ENCODE measurements at regions not wholly inside any gene's neighbourhood (a gene's known extent, or its start where the extent isn't known, plus 50 kb on each side); places are given as distances from the start of the nearest gene placed in this dataset.

DNA sequence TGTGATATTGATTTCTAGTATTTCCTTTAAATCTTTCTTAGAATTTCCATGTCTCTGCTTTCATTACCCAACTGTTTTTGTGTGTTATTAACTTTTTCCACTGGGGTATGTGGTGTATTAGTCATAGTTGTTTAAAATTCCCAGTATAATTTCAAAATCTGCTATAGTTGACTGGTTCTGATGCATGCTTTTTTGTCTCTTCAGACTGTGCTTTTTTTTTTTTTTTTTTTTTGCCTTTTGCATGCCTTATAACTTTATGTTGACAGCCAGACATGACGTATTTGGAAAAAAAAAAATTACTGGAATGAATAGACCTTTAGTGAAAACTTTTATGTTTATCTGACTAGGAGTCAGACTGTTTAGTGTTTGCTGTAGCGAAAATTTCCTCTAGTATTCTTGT lies 580.4 kb downstream of the ANKRD50 start:
- Histone ChIP-seq H3K27me3 (ENCODE audit: insufficient read depth, low read length) (no peaks in the 10 kb centered on the region), H3K4me1 (ENCODE audit: insufficient read depth, low read length, severe bottlenecking) (no peaks in the 10 kb centered on the region), H3F3A (ENCODE audit: insufficient read depth, low read length) (no peaks in the 10 kb centered on the region), H3K9me3 (ENCODE audit: low read length) (no peaks in the 10 kb centered on the region), H3K4me2 (ENCODE audit: low read length) (no peak overlapping the region), H3K4me3 (ENCODE audit: low read depth, low read length, poor library complexity, severe bottlenecking) (no peak overlapping the region), H3K9me2 (ENCODE audit: low read depth, low read length) (no peaks in the 10 kb centered on the region), H2AFZ (ENCODE audit: low read length) (no peak overlapping the region), H3K27ac (ENCODE audit: low read depth, low read length, poor library complexity, severe bottlenecking) (no peak overlapping the region), H4K20me1 (ENCODE audit: insufficient read depth, low read length) (no peaks in the 10 kb centered on the region), H3K79me2 (ENCODE audit: insufficient read depth, low read length) (no peaks in the 10 kb centered on the region), H3K36me3 (ENCODE audit: insufficient read depth, low read length) (no peaks in the 10 kb centered on the region), H3K9ac (ENCODE audit: low read length) (no peak overlapping the region)
- no peak for TF ChIP-seq EZH2 (IDR thresholded peaks at IDR 0.05; ENCODE audit: borderline replicate concordance, low read length)
- TF ChIP-seq, protein P1, sequence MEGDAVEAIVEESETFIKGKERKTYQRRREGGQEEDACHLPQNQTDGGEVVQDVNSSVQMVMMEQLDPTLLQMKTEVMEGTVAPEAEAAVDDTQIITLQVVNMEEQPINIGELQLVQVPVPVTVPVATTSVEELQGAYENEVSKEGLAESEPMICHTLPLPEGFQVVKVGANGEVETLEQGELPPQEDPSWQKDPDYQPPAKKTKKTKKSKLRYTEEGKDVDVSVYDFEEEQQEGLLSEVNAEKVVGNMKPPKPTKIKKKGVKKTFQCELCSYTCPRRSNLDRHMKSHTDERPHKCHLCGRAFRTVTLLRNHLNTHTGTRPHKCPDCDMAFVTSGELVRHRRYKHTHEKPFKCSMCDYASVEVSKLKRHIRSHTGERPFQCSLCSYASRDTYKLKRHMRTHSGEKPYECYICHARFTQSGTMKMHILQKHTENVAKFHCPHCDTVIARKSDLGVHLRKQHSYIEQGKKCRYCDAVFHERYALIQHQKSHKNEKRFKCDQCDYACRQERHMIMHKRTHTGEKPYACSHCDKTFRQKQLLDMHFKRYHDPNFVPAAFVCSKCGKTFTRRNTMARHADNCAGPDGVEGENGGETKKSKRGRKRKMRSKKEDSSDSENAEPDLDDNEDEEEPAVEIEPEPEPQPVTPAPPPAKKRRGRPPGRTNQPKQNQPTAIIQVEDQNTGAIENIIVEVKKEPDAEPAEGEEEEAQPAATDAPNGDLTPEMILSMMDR (IDR thresholded peaks at IDR 0.05; ENCODE audit: low read length), result no peak

DNA sequence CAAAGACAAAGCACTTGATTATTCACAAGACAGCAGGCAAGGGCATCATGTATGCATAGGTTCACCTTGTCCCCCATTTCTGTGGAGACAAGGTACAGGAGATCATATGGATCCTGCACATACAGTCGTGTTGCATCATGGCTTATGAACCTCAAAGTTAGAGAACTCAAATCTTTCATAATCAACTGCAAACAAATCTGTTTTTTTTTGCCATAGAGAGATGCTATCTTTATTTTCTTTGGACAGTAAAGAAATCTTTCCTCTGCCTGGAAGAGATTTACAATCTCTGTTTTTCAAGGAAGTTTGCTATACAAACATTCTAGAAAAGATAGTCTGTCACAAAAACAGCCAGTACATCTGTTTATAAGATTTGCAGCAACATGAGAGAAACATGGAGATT lies 578.8 kb downstream of the ANKRD50 start:
- no peak overlapping the region for H3K9ac ChIP-seq (ENCODE audit: low read length)
- H3K79me2 ChIP-seq (ENCODE audit: insufficient read depth, low read length), result no peaks in the 10 kb centered on the region
- no peaks in the 10 kb centered on the region for H4K20me1 ChIP-seq (ENCODE audit: insufficient read depth, low read length)
- no peaks in the 10 kb centered on the region for H3F3A ChIP-seq (ENCODE audit: insufficient read depth, low read length)
- TF ChIP-seq EZH2 (IDR thresholded peaks at IDR 0.05; ENCODE audit: borderline replicate concordance, low read length), result no peak
- TF ChIP-seq, protein P1 (IDR thresholded peaks at IDR 0.05; ENCODE audit: low read length), result no peak
- H3K4me2 ChIP-seq (ENCODE audit: low read length), result no peak overlapping the region
- H3K9me2 ChIP-seq (ENCODE audit: low read depth, low read length), result no peaks in the 10 kb centered on the region
- no peaks in the 10 kb centered on the region for H3K36me3 ChIP-seq (ENCODE audit: insufficient read depth, low read length)
- no peaks in the 10 kb centered on the region for H3K9me3 ChIP-seq (ENCODE audit: low read length)
- no peak overlapping the region for H3K4me3 ChIP-seq (ENCODE audit: low read depth, low read length, poor library complexity, severe bottlenecking)
- H2AFZ ChIP-seq (ENCODE audit: low read length), result no peak overlapping the region
- no peak overlapping the region for H3K27ac ChIP-seq (ENCODE audit: low read depth, low read length, poor library complexity, severe bottlenecking)
- no peaks in the 10 kb centered on the region for H3K4me1 ChIP-seq (ENCODE audit: insufficient read depth, low read length, severe bottlenecking)
- H3K27me3 ChIP-seq (ENCODE audit: insufficient read depth, low read length), result no peaks in the 10 kb centered on the region

DNA sequence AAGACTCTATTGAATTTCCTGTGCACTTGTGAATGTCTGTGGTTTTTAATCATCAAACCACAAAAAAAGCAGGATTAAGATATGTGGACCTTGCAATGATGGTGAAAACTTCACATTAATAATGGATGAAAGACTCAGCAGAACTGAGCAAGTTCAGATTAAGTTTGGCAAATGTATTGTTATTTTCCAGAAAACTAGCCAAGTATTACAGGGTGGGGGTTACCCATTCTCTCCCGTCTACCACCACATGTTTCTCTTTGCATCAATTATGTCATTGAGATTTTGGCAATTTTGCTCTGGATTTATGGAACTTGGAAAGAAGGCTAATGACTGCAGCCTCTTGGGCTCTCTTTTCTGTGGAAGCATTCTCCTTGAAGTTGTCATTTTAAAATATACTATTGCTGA lies 577.1 kb downstream of the ANKRD50 start:
- no peak overlapping the region for H3K9ac ChIP-seq (ENCODE audit: low read length)
- H3K36me3 ChIP-seq (ENCODE audit: insufficient read depth, low read length), result no peaks in the 10 kb centered on the region
- H3K4me2 ChIP-seq (ENCODE audit: low read length), result no peak overlapping the region
- no peaks in the 10 kb centered on the region for H3K4me1 ChIP-seq (ENCODE audit: insufficient read depth, low read length, severe bottlenecking)
- H2AFZ ChIP-seq (ENCODE audit: low read length), result no peak overlapping the region
- H4K20me1 ChIP-seq (ENCODE audit: insufficient read depth, low read length), result no peaks in the 10 kb centered on the region
- no peaks in the 10 kb centered on the region for H3K9me2 ChIP-seq (ENCODE audit: low read depth, low read length)
- H3K9me3 ChIP-seq (ENCODE audit: low read length), result no peaks in the 10 kb centered on the region
- H3K27ac ChIP-seq (ENCODE audit: low read depth, low read length, poor library complexity, severe bottlenecking), result no peak overlapping the region
- H3F3A ChIP-seq (ENCODE audit: insufficient read depth, low read length), result no peaks in the 10 kb centered on the region
- H3K79me2 ChIP-seq (ENCODE audit: insufficient read depth, low read length), result no peaks in the 10 kb centered on the region
- H3K27me3 ChIP-seq (ENCODE audit: insufficient read depth, low read length), result no peaks in the 10 kb centered on the region
- no peak for TF ChIP-seq EZH2 (IDR thresholded peaks at IDR 0.05; ENCODE audit: borderline replicate concordance, low read length)
- TF ChIP-seq, protein P1 (IDR thresholded peaks at IDR 0.05; ENCODE audit: low read length), result no peak
- H3K4me3 ChIP-seq (ENCODE audit: low read depth, low read length, poor library complexity, severe bottlenecking), result no peak overlapping the region
